Body of pancreas (tissue), 4 donors: ENCODE measurements at regions not wholly inside any gene's neighbourhood (a gene's known extent, or its start where the extent isn't known, plus 50 kb on each side); places are given as distances from the start of the nearest gene placed in this dataset.

Experiments used
- POLR2A ChIP-seq, 3 donors: fragments of 450-650 bp; IDR thresholded peaks; one replicate each; pipeline ENCODE4 v1.6.1; 2016; ENCODE audit warnings: antibody characterized with exemption in 3 of 3, mild to moderate bottlenecking in 2 of 3
- TF ChIP-seq, protein P1 (sequence below), 7 experiments: fragments of 450-650 bp in 4 of 7; fragments of 200-600 bp in 3 of 7; sonication (generic) in 3 of 7; IDR thresholded peaks; one replicate each; pipeline ENCODE4 v1.5.1; 2016 to 2019; ENCODE audit warnings: antibody characterized with exemption in 7 of 7

DNA sequence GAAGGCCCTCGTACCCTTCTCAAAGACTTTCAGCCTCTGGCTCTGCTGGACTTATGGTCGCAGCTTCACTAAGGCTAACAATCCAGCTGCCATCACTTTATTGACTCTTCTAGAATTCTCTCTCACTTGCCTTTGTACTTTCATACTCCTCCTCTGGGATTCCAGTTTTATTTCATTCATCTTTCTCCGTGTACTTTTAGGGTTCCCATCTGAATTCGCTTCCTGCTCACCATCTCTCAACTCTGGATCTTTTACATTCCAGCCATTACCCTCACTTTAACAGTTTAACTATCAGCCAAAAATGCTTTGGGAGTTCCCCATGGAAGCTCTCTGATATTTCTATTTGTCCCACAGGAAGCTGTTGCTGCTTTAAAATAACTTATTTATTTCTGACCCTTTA, 149.3 kb upstream of the KL start:
- TF ChIP-seq, protein P1, sequence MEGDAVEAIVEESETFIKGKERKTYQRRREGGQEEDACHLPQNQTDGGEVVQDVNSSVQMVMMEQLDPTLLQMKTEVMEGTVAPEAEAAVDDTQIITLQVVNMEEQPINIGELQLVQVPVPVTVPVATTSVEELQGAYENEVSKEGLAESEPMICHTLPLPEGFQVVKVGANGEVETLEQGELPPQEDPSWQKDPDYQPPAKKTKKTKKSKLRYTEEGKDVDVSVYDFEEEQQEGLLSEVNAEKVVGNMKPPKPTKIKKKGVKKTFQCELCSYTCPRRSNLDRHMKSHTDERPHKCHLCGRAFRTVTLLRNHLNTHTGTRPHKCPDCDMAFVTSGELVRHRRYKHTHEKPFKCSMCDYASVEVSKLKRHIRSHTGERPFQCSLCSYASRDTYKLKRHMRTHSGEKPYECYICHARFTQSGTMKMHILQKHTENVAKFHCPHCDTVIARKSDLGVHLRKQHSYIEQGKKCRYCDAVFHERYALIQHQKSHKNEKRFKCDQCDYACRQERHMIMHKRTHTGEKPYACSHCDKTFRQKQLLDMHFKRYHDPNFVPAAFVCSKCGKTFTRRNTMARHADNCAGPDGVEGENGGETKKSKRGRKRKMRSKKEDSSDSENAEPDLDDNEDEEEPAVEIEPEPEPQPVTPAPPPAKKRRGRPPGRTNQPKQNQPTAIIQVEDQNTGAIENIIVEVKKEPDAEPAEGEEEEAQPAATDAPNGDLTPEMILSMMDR (IDR thresholded peaks at IDR 0.05), result no peak
- TF ChIP-seq POLR2A (IDR thresholded peaks at IDR 0.05), result no peak
